Body of pancreas (tissue), 4 donors: ENCODE measurements at regions not wholly inside any gene's neighbourhood (a gene's known extent, or its start where the extent isn't known, plus 50 kb on each side); places are given as distances from the start of the nearest gene placed in this dataset.

Experiments
- ATAC-seq: fragments of 150-250 bp; one replicate; pipeline ENCODE4 v1.9.1; 2016
- DNase-seq, 4 donors: peaks; one replicate each; pipeline ENCODE4 v3.0.0-alpha.2; 2019
- H3K27ac ChIP-seq, 4 donors: fragments of 200-600 bp; sonication (generic); 1 replicate in 3 of 4; 2 replicates in 1 of 4; pipeline versions ENCODE4 v1.5.1 to v1.6.1; 2016 to 2019; ENCODE audit warnings: mild to moderate bottlenecking in 1 of 4, mixed read lengths in 1 of 4, moderate library complexity in 1 of 4
- H3K27me3 ChIP-seq, 2 donors: fragments of 200-600 bp; sonication (generic); one replicate each; pipeline ENCODE4 v1.6.0; 2016; ENCODE audit warnings: mild to moderate bottlenecking in 1 of 2
- H3K36me3 ChIP-seq, 2 donors: fragments of 200-600 bp; sonication (generic); replicated peaks in 1 of 2; 2 replicates each; pipeline ENCODE4 v1.5.1; 2016; ENCODE audit warnings: low read depth in 2 of 2; ENCODE audit not compliant: insufficient read depth in 1 of 2
- H3K4me1 ChIP-seq: fragments of 200-600 bp; sonication (generic); one replicate; pipeline ENCODE4 v1.6.0; 2016
- H3K4me3 ChIP-seq, 2 donors: fragments of 200-600 bp; sonication (generic); 1 replicate in 1 of 2; 2 replicates in 1 of 2; pipeline ENCODE4 v1.5.1; 2016 to 2019
- H3K9me3 ChIP-seq, 3 donors: fragments of 200-600 bp; sonication (generic); 1 replicate in 2 of 3; 2 replicates in 1 of 3; pipeline ENCODE4 v1.5.1; 2016
- POLR2A ChIP-seq, 3 donors: fragments of 450-650 bp; IDR thresholded peaks; one replicate each; pipeline ENCODE4 v1.6.1; 2016; ENCODE audit warnings: antibody characterized with exemption in 3 of 3, mild to moderate bottlenecking in 2 of 3
- WGBS, 2 donors: methylation state at CpG; one replicate each; pipeline ENCODE4 v1.1.5; 2017; 5-methylcytosine and 5-hydroxymethylcytosine counted together
- intact Hi-C: fragments of 100-400 bp; cut with DNase I; formaldehyde crosslinking; loops from one replicate; pipeline ENCODE4 v1.15.1; 2023
- TF ChIP-seq, protein P1 (sequence below), 7 experiments: fragments of 450-650 bp in 4 of 7; fragments of 200-600 bp in 3 of 7; sonication (generic) in 3 of 7; IDR thresholded peaks; one replicate each; pipeline ENCODE4 v1.5.1; 2016 to 2019; ENCODE audit warnings: antibody characterized with exemption in 7 of 7

GRCh38 chr5:125194883-125195282 lies 448.4 kb upstream of the ZNF608 start:
- Histone ChIP-seq H3K27me3 (no peaks in the 10 kb centered on the region), H3K4me1 (peaks cover 13% of the 10 kb centered on the region), H3K4me3 (no peak overlapping the region), H3K36me3 (no peaks in the 10 kb centered on the region), H3K9me3 (no peaks in the 10 kb centered on the region), H3K27ac (no peak overlapping the region)
- no peak for DNase-seq
- ATAC-seq: no peak
- intact Hi-C loops: no loop called here
- no peak for TF ChIP-seq POLR2A (IDR thresholded peaks at IDR 0.05)
- TF ChIP-seq, protein P1, sequence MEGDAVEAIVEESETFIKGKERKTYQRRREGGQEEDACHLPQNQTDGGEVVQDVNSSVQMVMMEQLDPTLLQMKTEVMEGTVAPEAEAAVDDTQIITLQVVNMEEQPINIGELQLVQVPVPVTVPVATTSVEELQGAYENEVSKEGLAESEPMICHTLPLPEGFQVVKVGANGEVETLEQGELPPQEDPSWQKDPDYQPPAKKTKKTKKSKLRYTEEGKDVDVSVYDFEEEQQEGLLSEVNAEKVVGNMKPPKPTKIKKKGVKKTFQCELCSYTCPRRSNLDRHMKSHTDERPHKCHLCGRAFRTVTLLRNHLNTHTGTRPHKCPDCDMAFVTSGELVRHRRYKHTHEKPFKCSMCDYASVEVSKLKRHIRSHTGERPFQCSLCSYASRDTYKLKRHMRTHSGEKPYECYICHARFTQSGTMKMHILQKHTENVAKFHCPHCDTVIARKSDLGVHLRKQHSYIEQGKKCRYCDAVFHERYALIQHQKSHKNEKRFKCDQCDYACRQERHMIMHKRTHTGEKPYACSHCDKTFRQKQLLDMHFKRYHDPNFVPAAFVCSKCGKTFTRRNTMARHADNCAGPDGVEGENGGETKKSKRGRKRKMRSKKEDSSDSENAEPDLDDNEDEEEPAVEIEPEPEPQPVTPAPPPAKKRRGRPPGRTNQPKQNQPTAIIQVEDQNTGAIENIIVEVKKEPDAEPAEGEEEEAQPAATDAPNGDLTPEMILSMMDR (IDR thresholded peaks at IDR 0.05): no peak
- WGBS, 2 donors: 68 to 83% methylated on average over 6 of the region's 6 CpGs

DNA sequence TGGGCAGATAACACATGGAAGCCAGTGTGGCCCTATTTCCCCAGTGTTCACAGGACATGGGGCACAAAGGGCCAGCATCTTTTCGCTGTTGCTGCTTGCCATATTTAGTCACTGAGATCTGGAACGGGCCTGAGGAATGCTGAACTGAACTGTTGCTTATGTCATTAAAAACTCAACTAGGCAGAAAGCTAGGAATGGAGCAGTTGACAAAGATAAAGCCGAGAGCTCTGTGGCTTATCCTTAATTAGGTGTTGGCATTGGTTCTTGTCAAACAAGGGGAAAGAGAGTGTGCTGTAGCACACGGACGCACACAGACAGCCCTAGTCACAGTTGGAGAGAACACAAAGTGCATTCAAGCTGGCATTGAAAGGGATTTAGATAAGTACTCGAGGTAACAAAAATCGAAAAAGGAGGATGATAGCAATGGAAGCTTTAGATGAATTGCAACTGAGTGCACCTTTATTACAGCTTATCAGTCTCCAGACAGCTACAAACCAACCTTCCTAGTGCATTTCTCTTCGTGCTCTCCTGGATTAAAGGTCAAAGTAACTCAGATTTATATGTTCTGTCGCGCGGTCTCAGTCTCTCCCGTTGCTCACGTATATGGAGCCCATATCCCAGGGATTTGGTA lies 450.2 kb upstream of the ZNF608 start:
- TF ChIP-seq, protein P1 (IDR thresholded peaks at IDR 0.05): no peak
- no peak for TF ChIP-seq POLR2A (IDR thresholded peaks at IDR 0.05)
- no peaks in the 10 kb centered on the region for H3K36me3 ChIP-seq
- H3K27me3 ChIP-seq: no peaks in the 10 kb centered on the region
- ATAC-seq (peak; percentile 52), DNase-seq (peak in 2 of 4 donors; percentile 4 to 16)
- peak overlapping the region in 2 of 4 donors; percentile 17 to 28 for H3K27ac ChIP-seq
- no peaks in the 10 kb centered on the region for H3K9me3 ChIP-seq
- WGBS, 2 donors: 31 to 39% methylated on average over 13 of the region's 13 CpGs
- intact Hi-C loops: no loop called here
- H3K4me1 ChIP-seq: peaks cover 13% of the 10 kb centered on the region
- H3K4me3 ChIP-seq: no peak overlapping the region

GRCh38 chr5:125197321-125197720 lies 450.9 kb upstream of the ZNF608 start:
- Histone ChIP-seq H3K4me1 (peaks cover 13% of the 10 kb centered on the region), H3K27me3 (no peaks in the 10 kb centered on the region), H3K4me3 (no peak overlapping the region), H3K27ac (no peak overlapping the region), H3K9me3 (no peaks in the 10 kb centered on the region), H3K36me3 (no peaks in the 10 kb centered on the region)
- TF ChIP-seq, protein P1 (IDR thresholded peaks at IDR 0.05): no peak
- no peak for TF ChIP-seq POLR2A (IDR thresholded peaks at IDR 0.05)
- no peak for ATAC-seq
- DNase-seq: no peak
- 87 to 89% methylated on average over 2 of the region's 2 CpGs for WGBS, 2 donors
- intact Hi-C loops: no loop called here

DNA sequence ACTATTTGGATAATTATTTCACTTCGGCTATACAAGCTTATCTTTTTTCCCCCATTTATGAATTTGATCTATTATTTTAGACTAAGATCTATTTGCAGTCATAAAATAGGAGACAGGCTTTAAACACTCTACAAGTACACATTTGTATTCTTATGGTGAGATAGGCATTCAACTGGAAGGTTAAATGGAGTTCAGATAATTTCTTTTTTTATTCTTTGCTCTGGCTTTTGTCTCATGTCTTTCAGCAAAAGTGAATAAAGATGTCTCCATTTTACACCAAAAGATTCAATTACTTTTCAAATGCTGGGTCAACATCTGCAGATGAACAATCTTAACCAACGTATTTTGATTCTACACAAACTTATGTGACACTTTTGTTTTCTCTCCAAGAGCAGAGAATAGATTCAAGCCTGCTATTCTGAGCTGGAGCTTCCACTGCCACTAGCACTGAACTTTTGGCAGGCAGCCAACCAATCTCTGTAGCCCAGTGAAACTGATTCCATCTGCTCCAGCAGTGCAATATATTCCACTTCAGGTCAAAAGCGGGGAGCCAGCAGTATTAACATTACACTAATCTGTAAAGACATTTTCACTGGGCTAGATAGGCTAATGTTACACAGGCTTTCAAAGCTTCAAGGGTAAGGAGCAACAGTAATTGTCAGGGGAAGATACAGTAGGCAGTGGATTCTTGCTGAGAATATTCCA lies 452.0 kb upstream of the ZNF608 start:
- Histone ChIP-seq H3K4me1 (peaks cover 13% of the 10 kb centered on the region), H3K9me3 (no peaks in the 10 kb centered on the region), H3K27ac (no peak overlapping the region), H3K36me3 (no peaks in the 10 kb centered on the region), H3K4me3 (no peak overlapping the region), H3K27me3 (no peaks in the 10 kb centered on the region)
- WGBS, 2 donors: 45 to 48% methylated on average over 3 of the region's 3 CpGs
- ATAC-seq: peak; percentile 45
- TF ChIP-seq, protein P1 (IDR thresholded peaks at IDR 0.05): no peak
- TF ChIP-seq POLR2A (IDR thresholded peaks at IDR 0.05): no peak
- peak; percentile 63 to 81 (median 76) for DNase-seq
- intact Hi-C loops: no loop called here
